PC-3 (cell line): ENCODE measurements at regions not wholly inside any gene's neighbourhood (a gene's known extent, or its start where the extent isn't known, plus 50 kb on each side); places are given as distances from the start of the nearest gene placed in this dataset.

Experiments used
- ATAC-seq: fragments of 200-7000 bp; cut with Tn5 transposase; 2 replicates; pipeline ENCODE4 v1.9.1; 2020; ENCODE audit warnings: mild to moderate bottlenecking, moderate library complexity
- BruUV-seq: library from RNA; stranded (reverse); fragments of 400-500 nt; replicated peaks from 2 replicates; lab custom pipeline; 2021; lab: Mats Ljungman, UMichigan
- CTCF ChIA-PET: fragments of 300-600 bp; sonication (Branson Sonifier 250); formaldehyde crosslinking; loops from one replicate; lab custom pipeline; 2022; ENCODE audit warnings: antibody characterized with exemption; lab: Charles Lee
- POLR2A ChIA-PET: fragments of 300-600 bp; sonication (Branson Sonifier 250); formaldehyde crosslinking; loops from one replicate; lab custom pipeline; 2022; ENCODE audit warnings: antibody characterized with exemption; ENCODE audit not compliant: unreplicated experiment; lab: Charles Lee
- DNase-seq: peaks from one replicate; pipeline ENCODE4 v3.0.0-alpha.2; 2015
- H2AFZ ChIP-seq: fragments of 300-600 bp; sonication (generic); 2 replicates; pipeline ENCODE4 v1.6.0; 2016; ENCODE audit warnings: antibody characterized with exemption, low read length
- H3F3A ChIP-seq: fragments of 300-600 bp; sonication (generic); one replicate; pipeline ENCODE4 v1.6.0; 2017; ENCODE audit warnings: antibody characterized with exemption, low read length, control low read depth, mild to moderate bottlenecking; ENCODE audit not compliant: unreplicated experiment
- H3K27ac ChIP-seq: fragments of 300-600 bp; sonication (generic); 2 replicates; pipeline ENCODE4 v1.5.1; 2016; ENCODE audit warnings: mild to moderate bottlenecking, low read length
- H3K27me3 ChIP-seq: fragments of 300-600 bp; sonication (generic); 2 replicates; pipeline ENCODE4 v1.6.1; 2016; ENCODE audit warnings: low read length, mixed read lengths
- H3K36me3 ChIP-seq: fragments of 300-600 bp; sonication (generic); 2 replicates; pipeline ENCODE4 v1.6.1; 2016; ENCODE audit warnings: low read depth, mixed run types, low read length, mixed read lengths
- H3K4me1 ChIP-seq: fragments of 300-600 bp; sonication (generic); 2 replicates; pipeline ENCODE4 v1.5.1; 2016; ENCODE audit warnings: low read length; ENCODE audit not compliant: insufficient read depth
- H3K4me2 ChIP-seq: fragments of 300-600 bp; sonication (generic); 2 replicates; pipeline ENCODE4 v1.6.0; 2016; ENCODE audit warnings: low read length
- H3K4me3 ChIP-seq: fragments of 300-600 bp; sonication (generic); 2 replicates; pipeline ENCODE4 v1.5.1; 2016; ENCODE audit warnings: mild to moderate bottlenecking, low read length, mixed read lengths
- H3K79me2 ChIP-seq: fragments of 300-600 bp; sonication (generic); 2 replicates; pipeline ENCODE4 v1.6.1; 2017; ENCODE audit warnings: low read length, mixed read lengths
- H3K9ac ChIP-seq: fragments of 300-600 bp; sonication (generic); 2 replicates; pipeline ENCODE4 v1.6.0; 2016; ENCODE audit warnings: mild to moderate bottlenecking, low read length
- H3K9me2 ChIP-seq: fragments of 300-600 bp; sonication (generic); replicated peaks from 2 replicates; pipeline ENCODE4 v1.6.1; 2016; ENCODE audit warnings: mixed run types, low read length, mixed read lengths
- H3K9me3 ChIP-seq: fragments of 300-600 bp; sonication (generic); 2 replicates; pipeline ENCODE4 v1.6.1; 2016; ENCODE audit warnings: low read length, mixed read lengths
- H4K20me1 ChIP-seq: fragments of 300-600 bp; sonication (generic); 2 replicates; pipeline ENCODE4 v1.6.1; 2016; ENCODE audit warnings: low read length, mixed read lengths
- CTCF ChIP-seq: fragments of 300-600 bp; sonication (generic); conservative IDR thresholded peaks from 2 replicates; pipeline ENCODE4 v1.5.1; 2017; ENCODE audit warnings: antibody characterized with exemption, low read depth, mild to moderate bottlenecking, low read length
- EZH2 ChIP-seq: fragments of 300-600 bp; sonication (generic); IDR thresholded peaks from one replicate; pipeline ENCODE4 v1.6.1; 2017; ENCODE audit warnings: antibody characterized with exemption, mild to moderate bottlenecking, low read length; ENCODE audit not compliant: unreplicated experiment
- EZH2phosphoT487 ChIP-seq: fragments of 300-600 bp; sonication (generic); IDR thresholded peaks from 2 replicates; pipeline ENCODE4 v1.6.1; 2018; ENCODE audit warnings: mild to moderate bottlenecking, antibody characterized with exemption, low read length, borderline replicate concordance
- intact Hi-C: fragments of 100-400 bp; cut with micrococcal nuclease; formaldehyde crosslinking; loops from 2 replicates; pipeline ENCODE4 v1.9.0; 2023

DNA sequence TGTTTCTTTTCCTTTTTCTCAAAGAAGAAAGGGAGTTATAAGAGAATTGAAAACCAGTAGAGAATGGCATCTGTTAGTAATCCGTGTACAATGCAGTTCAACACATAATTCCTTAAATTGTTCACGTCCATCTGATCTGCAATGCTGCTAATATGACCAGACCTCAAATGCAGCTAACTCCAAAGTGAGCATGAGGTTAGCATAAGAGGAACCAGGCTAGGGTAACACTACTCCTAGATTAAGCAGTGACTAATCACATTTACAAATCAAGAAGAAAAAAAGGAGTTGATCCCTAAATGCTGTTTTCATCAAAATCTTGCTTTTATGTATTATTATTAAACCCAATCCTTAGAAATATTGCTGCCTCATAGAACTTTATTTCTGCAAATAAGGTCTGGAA, 432.7 kb upstream of the ARID1B start:
- CTCF ChIA-PET: no interaction called here
- TF ChIP-seq CTCF (no peak), EZH2phosphoT487 (no peak), EZH2 (no peak)
- H3K79me2 ChIP-seq: no peaks in the 10 kb centered on the region
- H3K4me1 ChIP-seq: no peaks in the 10 kb centered on the region
- H3K27me3 ChIP-seq: peaks cover 49% of the 10 kb centered on the region
- H3F3A ChIP-seq: no peaks in the 10 kb centered on the region
- no peaks in the 10 kb centered on the region for H3K9me2 ChIP-seq
- H3K36me3 ChIP-seq: no peaks in the 10 kb centered on the region
- intact Hi-C loops: no loop called here
- no peaks in the 10 kb centered on the region for H4K20me1 ChIP-seq
- H3K9me3 ChIP-seq: no peaks in the 10 kb centered on the region
- no peak overlapping the region for H3K4me2 ChIP-seq
- POLR2A ChIA-PET: no interaction called here
- no peak for DNase-seq
- no peak overlapping the region for H3K27ac ChIP-seq
- ATAC-seq: no peak
- no peak overlapping the region for H3K9ac ChIP-seq
- BruUV-seq: no TSS peak
- H3K4me3 ChIP-seq: no peak overlapping the region
- H2AFZ ChIP-seq: no peak overlapping the region

GRCh38 chr6:156337801-156338200, 439.4 kb upstream of the ARID1B start:
- no peak for DNase-seq
- TF ChIP-seq EZH2phosphoT487 (no peak), EZH2 (no peak), CTCF (no peak)
- Histone ChIP-seq H3K79me2 (no peaks in the 10 kb centered on the region), H3K36me3 (no peaks in the 10 kb centered on the region), H3K4me3 (no peak overlapping the region), H3K27ac (no peak overlapping the region), H4K20me1 (no peaks in the 10 kb centered on the region), H3K9me3 (no peaks in the 10 kb centered on the region), H3K4me2 (no peak overlapping the region), H2AFZ (no peak overlapping the region), H3F3A (no peaks in the 10 kb centered on the region), H3K9ac (no peak overlapping the region), H3K9me2 (no peaks in the 10 kb centered on the region), H3K27me3 (peaks cover 41% of the 10 kb centered on the region), H3K4me1 (no peaks in the 10 kb centered on the region)
- POLR2A ChIA-PET: no interaction called here
- CTCF ChIA-PET: no interaction called here
- no peak for ATAC-seq
- BruUV-seq: no TSS peak
- intact Hi-C loops: no loop called here

- no peak overlapping the region for H2AFZ ChIP-seq
- ATAC-seq: no peak
- BruUV-seq: no TSS peak
- intact Hi-C loops: no loop called here
- no peak overlapping the region for H3K4me3 ChIP-seq
- no peaks in the 10 kb centered on the region for H3K36me3 ChIP-seq
- TF ChIP-seq CTCF (no peak), EZH2phosphoT487 (no peak), EZH2 (no peak)
- no peaks in the 10 kb centered on the region for H3K4me1 ChIP-seq
- no peaks in the 10 kb centered on the region for H3K9me2 ChIP-seq
- H3K27me3 ChIP-seq: peaks cover 30% of the 10 kb centered on the region
- ChIA-PET CTCF (no interaction called here), POLR2A (no interaction called here)
- no peaks in the 10 kb centered on the region for H3F3A ChIP-seq
- H3K9me3 ChIP-seq: no peaks in the 10 kb centered on the region
- DNase-seq: no peak
- H3K79me2 ChIP-seq: no peaks in the 10 kb centered on the region
- no peak overlapping the region for H3K4me2 ChIP-seq
- H4K20me1 ChIP-seq: no peaks in the 10 kb centered on the region
- H3K9ac ChIP-seq: no peak overlapping the region
- no peak overlapping the region for H3K27ac ChIP-seq
Observed at GRCh38 chr6:156336733-156337132, 440.4 kb upstream of the ARID1B start.
